Left ventricle myocardium inferior (tissue), 1 donor: ENCODE measurements at regions not wholly inside any gene's neighbourhood (a gene's known extent, or its start where the extent isn't known, plus 50 kb on each side); places are given as distances from the start of the nearest gene placed in this dataset.

Experiments
- DNase-seq: peaks from one replicate; pipeline ENCODE4 v3.0.0-alpha.2; 2020
- H3K27ac ChIP-seq: fragments of 200-600 bp; replicated peaks from 2 replicates; pipeline ENCODE4 v1.8.0; 2021
- H3K27me3 ChIP-seq: fragments of 200-600 bp; 2 replicates; pipeline ENCODE4 v1.8.0; 2021; ENCODE audit warnings: low read depth
- H3K36me3 ChIP-seq: fragments of 200-600 bp; 2 replicates; pipeline ENCODE4 v1.8.0; 2021
- H3K4me1 ChIP-seq: fragments of 200-600 bp; 2 replicates; pipeline ENCODE4 v1.8.0; 2021
- H3K4me3 ChIP-seq: fragments of 200-600 bp; 2 replicates; pipeline ENCODE4 v1.8.0; 2021; ENCODE audit warnings: mild to moderate bottlenecking, moderate library complexity
- H3K9me3 ChIP-seq: fragments of 200-600 bp; replicated peaks from 2 replicates; pipeline ENCODE4 v1.8.0; 2021
- CTCF ChIP-seq: fragments of 200-600 bp; IDR thresholded peaks from 2 replicates; pipeline ENCODE4 v1.8.0; 2021; ENCODE audit warnings: antibody characterized with exemption, mild to moderate bottlenecking, borderline replicate concordance
- intact Hi-C: fragments of 100-400 bp; cut with micrococcal nuclease; formaldehyde crosslinking; loops from one replicate; pipeline ENCODE4 v1.11.0; 2022
- donor health status: DM: no; HTN: yes; CAD: no; lungs with severe emphysema.

GRCh38 chr7:114851406-114852061 lies 70.4 kb upstream of the MDFIC start:
- intact Hi-C loops: no loop called here
- H3K4me3 ChIP-seq: no peak overlapping the region
- no peak for TF ChIP-seq CTCF

DNA sequence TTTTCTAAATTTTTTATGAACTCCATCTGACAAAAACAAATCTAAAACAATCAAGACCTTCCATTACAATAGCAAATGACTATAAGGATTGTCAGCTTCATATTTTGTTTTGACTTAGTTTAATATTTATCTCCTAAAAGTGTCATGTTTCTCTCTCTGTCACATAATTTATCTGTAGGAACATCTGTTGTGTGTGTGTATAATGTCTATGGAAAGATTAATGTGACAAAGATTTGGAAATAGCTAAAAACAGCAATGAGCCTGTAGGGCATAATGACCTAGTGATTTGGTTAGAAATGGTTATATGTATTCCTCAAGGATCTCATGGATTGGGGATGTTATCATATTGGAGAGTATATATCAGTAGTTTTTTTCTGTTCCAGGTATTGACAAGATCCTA lies 69.6 kb upstream of the MDFIC start:
- no peaks in the 10 kb centered on the region for H3K36me3 ChIP-seq
- no peak for TF ChIP-seq CTCF
- no peaks in the 10 kb centered on the region for H3K4me1 ChIP-seq
- H3K9me3 ChIP-seq: no peaks in the 10 kb centered on the region
- H3K4me3 ChIP-seq: no peak overlapping the region
- intact Hi-C loops: no loop called here
- no peak overlapping the region for H3K27ac ChIP-seq
- H3K27me3 ChIP-seq: no peaks in the 10 kb centered on the region
- DNase-seq: no peak

More at GRCh38 chr7:114851406-114852061, 70.4 kb upstream of the MDFIC start:
- H3K27ac ChIP-seq: no peak overlapping the region
- H3K4me1 ChIP-seq: no peaks in the 10 kb centered on the region
- no peaks in the 10 kb centered on the region for H3K9me3 ChIP-seq
- H3K27me3 ChIP-seq: no peaks in the 10 kb centered on the region
- H3K36me3 ChIP-seq: no peaks in the 10 kb centered on the region
- DNase-seq: no peak

- no peak overlapping the region for H3K4me3 ChIP-seq
- no peak for DNase-seq
- no peaks in the 10 kb centered on the region for H3K4me1 ChIP-seq
- no peaks in the 10 kb centered on the region for H3K9me3 ChIP-seq
- no peak overlapping the region for H3K27ac ChIP-seq
- no peak for TF ChIP-seq CTCF
- H3K36me3 ChIP-seq: no peaks in the 10 kb centered on the region
- intact Hi-C loops: no loop called here
- H3K27me3 ChIP-seq: no peaks in the 10 kb centered on the region
Measured at GRCh38 chr7:114853189-114853588, 68.7 kb upstream of the MDFIC start.

- Histone ChIP-seq H3K9me3 (no peaks in the 10 kb centered on the region), H3K27ac (no peak overlapping the region), H3K36me3 (no peaks in the 10 kb centered on the region), H3K4me3 (no peak overlapping the region), H3K4me1 (no peaks in the 10 kb centered on the region), H3K27me3 (no peaks in the 10 kb centered on the region)
- intact Hi-C loops: no loop called here
- DNase-seq: no peak
- no peak for TF ChIP-seq CTCF
Measured at GRCh38 chr7:114854369-114854768, 67.5 kb upstream of the MDFIC start.

GRCh38 chr7:114856625-114857024 lies 65.3 kb upstream of the MDFIC start:
- H3K36me3 ChIP-seq: no peaks in the 10 kb centered on the region
- intact Hi-C loops: no loop called here
- H3K4me1 ChIP-seq: no peaks in the 10 kb centered on the region
- H3K9me3 ChIP-seq: no peaks in the 10 kb centered on the region
- no peak for DNase-seq
- no peak overlapping the region for H3K4me3 ChIP-seq
- H3K27ac ChIP-seq: no peak overlapping the region
- H3K27me3 ChIP-seq: no peaks in the 10 kb centered on the region
- TF ChIP-seq CTCF: no peak
